C4-2B (cell line): ENCODE measurements at regions not wholly inside any gene's neighbourhood (a gene's known extent, or its start where the extent isn't known, plus 50 kb on each side); places are given as distances from the start of the nearest gene placed in this dataset.

Experiments
- H3K27ac ChIP-seq: fragments of 450-650 bp; 2 replicates; pipeline ENCODE4 v1.5.1; 2017
- CTCF ChIP-seq: fragments of 450-650 bp; conservative IDR thresholded peaks from 2 replicates; pipeline ENCODE4 v1.5.1; 2017; ENCODE audit warnings: mild to moderate bottlenecking
- ZFX ChIP-seq: fragments of 450-650 bp; IDR thresholded peaks from 2 replicates; pipeline ENCODE4 v1.6.1; 2017

DNA sequence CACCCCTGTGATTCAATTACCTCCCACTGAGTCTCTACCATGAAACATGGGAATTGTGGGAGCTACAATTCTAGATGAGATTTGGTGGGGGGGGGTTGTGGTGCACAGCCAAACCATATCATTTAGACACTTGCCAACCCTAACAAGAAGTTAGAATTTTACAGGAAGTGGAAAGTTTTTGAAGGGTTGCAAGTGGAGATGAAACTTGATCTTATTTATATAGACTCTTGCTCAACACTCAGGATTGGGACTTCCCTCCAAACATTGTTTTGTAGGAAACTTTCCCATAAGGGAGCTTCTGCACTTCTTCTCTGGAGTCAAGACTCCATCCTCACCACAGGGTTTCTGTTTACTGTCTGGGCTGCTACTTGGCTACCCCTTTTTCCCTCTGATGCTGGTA, 266.7 kb upstream of the CDH11 start:
- TF ChIP-seq CTCF (no peak), ZFX (no peak)
- no peak overlapping the region for H3K27ac ChIP-seq

- no peak for TF ChIP-seq ZFX
- no peak for TF ChIP-seq CTCF
- no peak overlapping the region for H3K27ac ChIP-seq
Measured at GRCh38 chr16:65386672-65387071, 264.8 kb upstream of the CDH11 start.

DNA sequence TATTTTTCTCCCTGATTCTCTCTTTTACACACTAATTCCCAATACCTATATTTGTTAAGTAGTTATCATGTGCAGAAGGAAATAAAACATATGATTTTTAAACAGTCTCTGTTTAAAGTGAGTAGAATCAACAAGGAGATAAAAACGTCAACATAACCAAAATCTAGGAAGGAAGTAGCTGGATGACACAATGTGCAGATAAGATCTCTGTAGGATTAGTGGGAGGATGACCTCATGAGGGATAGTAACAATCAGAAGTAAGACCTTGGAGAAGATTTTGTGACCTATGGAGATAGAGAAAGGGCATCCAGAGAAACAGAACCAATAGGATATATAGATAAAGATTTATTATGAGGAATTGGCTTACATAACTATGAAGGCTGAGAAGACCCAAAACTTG, 262.6 kb upstream of the CDH11 start:
- no peak overlapping the region for H3K27ac ChIP-seq
- no peak for TF ChIP-seq CTCF
- TF ChIP-seq ZFX: no peak

- H3K27ac ChIP-seq: no peak overlapping the region
- TF ChIP-seq CTCF: no peak
- no peak for TF ChIP-seq ZFX
Measured at GRCh38 chr16:65377195-65377594, 255.3 kb upstream of the CDH11 start.

DNA sequence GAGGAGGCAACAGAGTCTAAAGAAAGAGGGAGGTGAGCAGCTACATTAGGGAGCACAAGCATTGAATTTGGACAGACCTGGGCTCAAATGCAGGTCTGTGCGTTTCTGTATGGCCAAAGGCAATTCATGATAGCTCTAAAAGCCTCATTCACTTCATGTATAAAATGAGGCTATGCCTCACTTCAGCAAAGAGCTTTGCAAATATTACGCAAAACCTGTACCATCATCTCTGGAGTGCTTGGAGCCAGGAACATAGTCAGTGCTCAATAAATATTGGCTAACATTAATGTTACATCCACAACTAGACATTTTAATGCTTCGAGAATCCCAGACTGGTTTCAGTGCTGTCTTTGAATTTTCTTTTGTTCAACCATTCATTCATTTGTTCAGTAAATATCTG, 254.7 kb upstream of the CDH11 start:
- TF ChIP-seq CTCF: no peak
- TF ChIP-seq ZFX: no peak
- no peak overlapping the region for H3K27ac ChIP-seq

DNA sequence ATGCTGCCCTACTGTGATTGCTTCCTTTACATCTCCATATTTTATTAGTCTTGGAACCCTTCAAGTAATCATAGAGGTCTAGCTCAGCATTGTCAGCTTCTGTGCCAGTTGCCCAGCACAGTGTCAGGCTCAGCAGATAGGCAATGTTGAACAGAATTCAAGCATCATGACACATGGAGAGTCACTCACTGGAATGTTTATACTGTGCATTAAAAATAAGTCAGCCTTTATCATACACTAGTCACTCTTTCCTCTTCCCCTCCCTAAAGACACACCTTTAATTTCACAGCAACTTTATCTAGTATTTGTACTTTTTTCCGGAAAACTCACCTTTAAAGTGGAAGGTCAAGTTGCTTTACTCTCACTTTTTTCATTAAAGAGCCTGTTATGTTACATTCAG, 253.8 kb upstream of the CDH11 start:
- no peak for TF ChIP-seq CTCF
- no peak for TF ChIP-seq ZFX
- no peak overlapping the region for H3K27ac ChIP-seq

GRCh38 chr16:65373097-65373496, 251.2 kb upstream of the CDH11 start:
- H3K27ac ChIP-seq: no peak overlapping the region
- TF ChIP-seq ZFX (no peak), CTCF (no peak)
